ENCODE measurements at regions not wholly inside any gene's neighbourhood (a gene's known extent, or its start where the extent isn't known, plus 50 kb on each side); places are given as distances from the start of the nearest gene placed in this dataset.

DNA sequence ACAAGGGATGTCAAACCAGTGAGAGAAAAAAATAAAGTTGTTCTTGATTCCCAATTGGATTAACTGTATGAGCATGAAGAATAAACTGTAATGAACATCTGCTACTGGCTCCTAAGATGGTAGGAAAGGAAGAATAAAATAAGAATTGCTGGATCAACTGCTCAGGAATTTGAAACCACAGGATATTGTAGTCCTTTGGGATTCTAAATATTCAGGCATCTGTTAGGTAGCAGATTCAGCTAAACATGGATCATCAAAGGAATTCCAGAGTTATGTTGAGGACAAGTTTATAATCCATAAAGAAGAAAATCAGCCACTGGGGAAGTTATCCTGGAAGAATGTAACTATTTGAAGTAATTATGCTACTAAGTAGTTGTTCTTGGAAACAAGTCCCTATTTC, 65.8 kb downstream of the ISL1 start:
- DNase-seq (ENCODE audit: low read depth in 4 of 4, low spot score in 2 of 4), result no peak

DNA sequence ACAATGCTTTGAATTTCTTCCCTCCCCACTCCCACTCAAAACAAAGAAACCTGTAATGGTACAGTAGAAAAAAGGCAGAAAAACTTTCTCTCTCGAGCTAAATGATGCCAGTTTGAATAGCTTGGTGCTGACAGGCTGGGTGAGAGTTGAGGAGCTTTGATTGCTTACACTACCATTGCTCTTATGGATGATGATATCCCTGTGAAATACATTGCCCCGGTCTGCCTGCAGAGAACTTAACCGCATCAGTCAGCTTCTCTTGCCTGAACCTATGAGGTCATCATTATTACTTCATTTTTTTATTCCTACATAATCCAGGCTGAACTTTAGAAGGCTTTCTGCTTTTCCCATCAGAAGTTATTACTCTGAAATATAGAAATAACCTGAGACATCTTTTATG, 69.3 kb downstream of the ISL1 start:
- no peak for DNase-seq (ENCODE audit: low read depth in 4 of 4, low spot score in 2 of 4)

DNA sequence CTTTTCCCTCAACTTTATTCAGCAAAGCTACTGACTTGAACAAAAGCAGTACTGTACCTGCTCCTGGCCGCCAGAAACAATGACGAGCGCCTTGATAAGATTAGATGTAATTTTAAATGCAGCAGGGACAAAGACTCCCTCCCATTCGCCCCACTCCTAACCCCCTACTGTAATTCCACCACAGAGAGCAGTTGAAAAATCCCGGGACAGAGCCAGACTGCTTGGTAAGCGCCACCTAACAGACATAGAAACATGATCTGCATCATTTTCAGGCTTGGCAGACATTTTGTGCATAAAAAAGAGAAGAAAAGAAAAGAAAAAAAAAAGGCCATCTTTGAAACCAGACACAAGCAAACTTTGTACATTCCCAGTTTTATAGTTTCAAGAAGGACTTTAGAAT, 81.9 kb downstream of the ISL1 start:
- peak in 1 of 4 donors; percentile 19 for DNase-seq (ENCODE audit: low read depth in 4 of 4, low spot score in 2 of 4)

DNA sequence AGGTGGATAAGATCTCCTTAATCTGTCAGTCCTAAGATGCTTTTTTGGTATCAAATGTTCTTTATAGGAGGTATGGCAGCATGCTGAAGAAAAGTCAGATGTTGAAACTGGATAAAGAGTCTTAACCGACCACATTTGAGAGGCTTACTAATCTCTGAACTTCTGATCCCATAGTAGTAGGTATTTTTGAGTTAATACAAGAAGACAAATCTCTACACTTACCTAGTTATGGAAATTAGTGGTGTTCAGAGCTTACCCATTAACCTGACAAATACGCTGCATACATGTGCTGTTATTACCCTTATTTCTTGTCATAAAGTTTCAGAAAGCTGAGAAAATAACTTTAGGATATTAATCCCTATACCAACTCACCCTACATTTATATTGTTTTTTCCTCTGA, 83.0 kb downstream of the ISL1 start:
- no peak for DNase-seq (ENCODE audit: low read depth in 4 of 4, low spot score in 2 of 4)

DNA sequence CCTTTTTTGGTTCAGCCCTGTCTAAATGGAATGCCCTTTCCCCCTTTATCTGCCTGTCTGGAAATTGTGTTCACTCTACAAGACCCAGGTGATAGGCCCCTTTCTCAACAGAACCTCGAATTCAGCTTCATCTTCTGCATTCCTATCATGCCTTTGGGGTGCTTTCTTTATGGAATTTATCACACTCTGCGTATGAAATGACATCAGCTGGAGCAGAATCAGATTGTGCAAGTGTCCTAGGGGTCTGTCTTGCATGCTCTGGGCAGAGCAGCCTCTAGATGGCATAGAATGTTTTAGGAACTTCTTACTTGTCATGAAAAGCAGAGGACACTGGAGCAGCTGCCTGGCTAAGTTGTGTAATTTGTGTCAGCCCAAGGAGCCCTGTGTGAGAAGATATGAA, 84.9 kb downstream of the ISL1 start:
- no peak for DNase-seq (ENCODE audit: low read depth in 4 of 4, low spot score in 2 of 4)

DNA sequence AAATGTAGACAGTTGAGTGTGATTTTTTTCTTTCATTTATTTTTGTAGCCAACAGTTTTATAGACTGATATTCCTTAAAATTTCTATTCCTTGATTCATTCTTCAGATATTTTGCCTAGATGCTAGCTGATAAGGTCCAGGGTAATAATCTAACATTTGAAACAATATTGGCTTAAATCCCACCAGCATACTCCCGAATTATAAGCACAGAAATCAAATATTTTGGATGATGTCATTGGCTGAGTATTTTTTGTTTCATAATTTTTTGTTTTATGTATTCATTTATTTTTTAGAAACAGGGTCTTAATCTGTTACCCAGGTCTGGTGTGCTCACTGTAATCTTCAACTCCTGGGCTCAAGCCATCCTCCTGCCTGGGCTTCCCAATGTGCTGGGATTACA, 88.4 kb downstream of the ISL1 start:
- DNase-seq (ENCODE audit: low read depth in 4 of 4, low spot score in 2 of 4), result no peak

DNA sequence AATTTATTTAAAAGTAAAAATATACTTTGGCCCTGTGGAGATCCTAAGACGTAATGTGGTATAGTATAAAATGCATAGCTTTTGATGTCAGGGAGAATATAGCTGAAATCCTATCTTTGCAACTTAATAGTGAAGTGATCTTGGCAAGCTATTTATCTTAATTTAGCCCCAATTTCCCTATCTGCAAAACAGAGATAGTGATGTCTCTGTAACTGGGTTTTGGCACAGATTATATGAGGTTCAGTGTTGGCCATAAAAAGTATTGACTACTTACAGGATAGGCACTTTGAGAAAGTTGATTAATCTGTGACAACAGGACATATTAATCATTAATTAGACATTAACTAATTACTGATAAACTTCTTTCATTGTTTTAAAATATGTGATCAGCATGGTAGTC, 89.2 kb downstream of the ISL1 start:
- DNase-seq (ENCODE audit: low read depth in 4 of 4, low spot score in 2 of 4), result no peak

DNA sequence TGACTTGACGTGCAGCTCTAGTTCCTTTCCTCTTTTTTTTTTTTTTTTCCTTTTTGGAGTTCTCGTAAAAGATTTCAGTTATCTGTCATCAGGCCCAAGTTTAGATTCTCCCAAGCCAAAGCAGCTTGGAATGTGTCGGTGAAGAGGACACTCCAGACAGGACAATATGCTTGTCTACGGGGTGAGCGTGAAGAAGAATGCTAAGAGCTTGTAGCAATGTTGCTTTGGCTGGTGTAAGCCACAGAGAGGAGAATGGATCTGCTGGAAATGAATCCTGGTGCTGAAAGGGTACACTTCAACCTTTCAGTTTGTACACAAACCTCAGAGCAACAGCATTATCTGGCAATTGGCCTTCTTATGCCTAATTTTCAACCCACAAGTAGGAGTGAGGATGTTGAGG, 92.4 kb downstream of the ISL1 start:
- DNase-seq (ENCODE audit: low read depth in 4 of 4, low spot score in 2 of 4), result no peak

DNA sequence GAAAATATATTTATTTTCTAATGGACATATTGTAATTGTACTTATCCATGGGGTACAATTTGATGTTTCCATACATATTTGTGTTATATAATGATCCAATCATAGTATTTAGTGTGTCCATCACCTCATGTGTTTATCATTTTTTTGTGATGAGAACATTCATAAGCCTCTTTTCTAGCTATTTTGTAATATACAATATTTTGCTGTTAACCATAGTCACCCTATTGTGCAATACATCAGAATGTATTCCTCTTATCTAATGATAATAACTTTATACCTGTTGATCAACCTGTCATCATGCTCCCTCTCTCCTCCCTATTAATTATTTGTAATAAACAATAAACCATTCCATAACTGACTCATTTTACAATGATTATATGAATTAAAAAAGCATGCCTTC, 93.2 kb downstream of the ISL1 start:
- DNase-seq (ENCODE audit: low read depth in 4 of 4, low spot score in 2 of 4), result no peak

DNA sequence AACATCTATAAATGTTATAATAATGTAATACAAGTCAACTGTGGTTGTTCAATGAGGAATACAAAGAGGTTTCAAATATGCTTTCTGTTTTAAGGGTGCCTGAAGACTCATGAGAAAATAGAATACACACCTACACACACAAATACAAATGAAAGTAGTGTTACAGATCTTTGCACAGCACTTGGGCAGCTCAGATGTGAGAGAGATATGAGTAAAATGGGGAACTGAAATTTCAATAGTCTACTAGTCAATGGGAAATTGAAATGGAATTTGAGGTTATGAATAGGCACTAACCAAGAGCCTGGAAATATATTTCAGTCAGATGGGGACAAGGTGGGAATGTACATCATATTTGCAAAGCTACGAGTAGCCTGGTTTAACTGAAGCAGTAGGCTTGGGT, 96.6 kb downstream of the ISL1 start:
- DNase-seq (ENCODE audit: low read depth in 4 of 4, low spot score in 2 of 4), result no peak

DNA sequence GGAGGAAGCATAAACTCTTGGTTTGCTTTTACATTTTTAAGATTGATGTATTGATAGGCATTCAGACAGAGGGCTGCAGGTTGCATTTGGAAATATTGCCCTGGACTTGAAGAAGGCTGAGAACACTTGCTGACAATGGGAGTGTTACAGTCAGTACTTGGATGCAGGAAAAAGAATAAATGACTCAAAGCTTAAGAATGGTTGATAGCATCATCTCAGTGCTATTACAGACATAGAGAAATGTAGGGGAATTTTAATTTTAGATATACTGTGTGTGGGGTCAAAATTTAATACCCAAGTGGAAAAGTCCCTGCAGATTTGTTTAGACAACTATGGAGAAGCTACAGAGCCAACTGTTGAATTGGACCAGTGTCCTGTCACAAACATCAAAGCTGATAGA, 101.1 kb downstream of the ISL1 start:
- DNase-seq (ENCODE audit: low read depth in 4 of 4, low spot score in 2 of 4), result no peak

DNA sequence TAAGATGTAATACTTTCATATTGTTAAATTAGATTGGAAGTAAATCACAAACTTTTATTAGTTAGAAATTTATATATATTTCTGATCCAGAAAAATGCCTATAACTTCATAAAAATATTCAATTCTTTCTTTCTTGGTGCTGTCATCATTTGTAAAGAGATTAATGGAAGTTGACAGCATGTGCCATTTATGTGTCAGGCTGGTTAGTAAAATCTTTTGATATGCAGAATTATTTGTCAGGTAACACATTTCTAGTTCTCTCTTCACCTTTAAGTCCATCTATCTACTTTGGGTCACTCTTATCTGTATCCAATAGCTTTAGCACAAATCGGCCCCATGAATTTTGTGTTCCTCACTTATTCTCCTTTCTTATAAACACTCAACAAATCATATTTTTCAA, 102.9 kb downstream of the ISL1 start:
- no peak for DNase-seq (ENCODE audit: low read depth in 4 of 4, low spot score in 2 of 4)

DNA sequence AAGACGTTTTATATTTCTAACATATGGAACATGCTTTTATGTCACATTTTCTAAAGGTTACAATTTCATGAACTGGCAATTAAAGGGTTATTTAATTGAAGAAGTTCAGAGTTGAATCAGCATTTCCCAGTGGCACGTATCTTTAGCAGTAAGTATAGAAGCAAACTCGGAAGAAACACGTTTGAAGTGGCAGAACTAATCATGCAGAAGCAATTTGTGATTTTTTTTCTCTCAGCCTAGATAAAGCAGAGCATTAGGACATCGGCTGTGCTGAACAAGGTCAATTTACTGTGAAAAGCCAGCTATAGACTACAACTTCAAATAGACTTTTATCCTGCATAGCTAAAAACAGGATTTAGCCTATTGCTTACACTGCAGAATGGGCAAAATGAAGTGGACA, 104.7 kb downstream of the ISL1 start:
- no peak for DNase-seq (ENCODE audit: low read depth in 4 of 4, low spot score in 2 of 4)

DNA sequence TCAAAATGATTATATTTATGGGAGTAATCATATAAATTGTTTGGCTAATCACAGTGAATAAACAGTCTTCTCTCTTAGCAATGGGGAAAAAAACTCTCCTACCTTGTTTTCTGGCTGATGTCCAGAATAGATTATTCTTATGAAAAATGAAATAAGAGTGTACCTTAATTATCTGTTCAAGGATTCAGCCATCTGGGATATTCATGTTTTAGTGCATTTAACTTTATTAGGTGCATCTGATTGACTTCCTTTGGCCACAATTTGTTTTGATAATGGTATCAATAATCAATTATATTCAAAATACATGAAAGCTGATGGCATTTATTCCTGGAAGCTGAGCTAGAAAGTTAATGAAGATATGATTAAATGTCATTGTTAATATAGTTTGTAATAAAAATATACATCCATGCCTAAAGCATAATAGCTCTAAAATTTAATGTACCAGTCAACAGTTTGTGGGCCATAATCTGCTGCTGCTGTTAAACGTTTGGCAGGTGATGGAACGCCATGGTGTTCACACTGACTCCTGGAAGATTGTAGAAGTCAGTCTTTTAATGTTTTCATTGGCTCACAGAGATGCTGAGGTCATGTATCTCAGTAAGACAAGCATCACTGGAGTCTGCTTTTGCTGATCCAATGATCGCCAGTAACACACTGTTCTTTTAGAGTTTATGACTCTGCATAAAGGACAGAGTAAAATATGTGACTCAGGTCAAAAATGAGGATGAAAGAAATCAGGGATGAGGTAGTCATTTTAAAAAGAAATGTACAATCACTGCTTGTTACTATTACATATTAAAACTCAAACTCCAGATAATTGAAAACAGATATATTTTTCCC, 105.8 kb downstream of the ISL1 start:
- no peak for DNase-seq (ENCODE audit: low read depth in 4 of 4, low spot score in 2 of 4)

DNA sequence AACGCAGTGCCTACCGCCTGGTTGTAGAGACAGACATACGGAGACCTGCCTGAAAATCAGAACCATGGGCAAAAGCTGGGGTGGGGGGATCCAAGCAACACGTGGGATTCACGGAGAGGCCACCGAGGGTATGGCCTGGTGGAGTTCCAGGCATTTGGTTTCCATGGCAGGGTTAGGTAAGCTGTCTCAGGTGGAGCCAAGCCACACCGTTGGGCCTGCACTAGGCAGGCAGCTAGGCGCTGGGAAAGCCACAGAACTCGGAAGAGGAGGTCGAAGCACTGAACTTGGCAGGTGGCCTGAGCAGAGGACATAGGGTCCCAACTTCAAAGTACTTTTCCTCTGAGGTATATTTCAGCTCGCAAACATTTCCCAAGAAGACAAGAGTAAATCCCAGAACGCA, 111.6 kb downstream of the ISL1 start:
- DNase-seq (ENCODE audit: low read depth in 4 of 4, low spot score in 2 of 4), result no peak

DNA sequence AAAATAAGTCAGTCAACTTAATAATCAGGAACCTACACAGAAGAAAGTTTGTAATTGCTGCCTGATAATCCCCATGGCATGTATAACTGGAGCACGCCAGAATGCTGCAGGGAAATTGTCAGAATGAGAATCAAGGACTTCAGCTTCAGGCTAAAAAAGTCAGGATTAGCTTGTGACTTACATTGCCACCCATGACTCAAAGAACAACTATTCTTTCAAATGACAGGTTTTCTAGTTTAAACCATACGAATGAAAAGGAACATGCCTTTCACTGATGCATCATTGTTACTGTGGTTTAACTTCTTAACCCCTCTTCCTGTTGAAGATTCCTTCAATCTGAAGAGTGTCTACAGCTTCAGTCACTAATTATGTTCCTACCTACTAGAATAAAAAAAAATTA, 112.4 kb downstream of the ISL1 start:
- DNase-seq (ENCODE audit: low read depth in 4 of 4, low spot score in 2 of 4), result no peak

DNA sequence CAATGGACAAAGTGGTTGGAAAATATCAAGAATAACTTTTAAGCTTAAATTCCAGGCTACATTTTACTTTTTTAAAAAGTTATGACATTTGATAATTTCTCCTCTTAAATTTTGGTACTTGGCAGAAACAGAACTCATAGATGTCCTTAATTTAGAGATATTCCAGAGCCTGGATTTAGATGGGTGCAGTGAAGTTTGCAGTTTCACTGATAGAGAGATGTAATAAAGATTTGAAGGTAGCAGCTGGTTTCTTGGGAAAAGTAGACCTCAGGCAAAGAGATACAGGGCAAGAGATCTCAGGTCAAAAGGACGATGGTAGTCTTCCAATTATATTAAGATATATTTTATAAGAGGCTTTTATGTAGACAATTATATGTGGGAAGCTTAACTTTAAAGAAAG, 134.6 kb downstream of the ISL1 start:
- no peak for DNase-seq (ENCODE audit: low read depth in 4 of 4, low spot score in 2 of 4)

DNA sequence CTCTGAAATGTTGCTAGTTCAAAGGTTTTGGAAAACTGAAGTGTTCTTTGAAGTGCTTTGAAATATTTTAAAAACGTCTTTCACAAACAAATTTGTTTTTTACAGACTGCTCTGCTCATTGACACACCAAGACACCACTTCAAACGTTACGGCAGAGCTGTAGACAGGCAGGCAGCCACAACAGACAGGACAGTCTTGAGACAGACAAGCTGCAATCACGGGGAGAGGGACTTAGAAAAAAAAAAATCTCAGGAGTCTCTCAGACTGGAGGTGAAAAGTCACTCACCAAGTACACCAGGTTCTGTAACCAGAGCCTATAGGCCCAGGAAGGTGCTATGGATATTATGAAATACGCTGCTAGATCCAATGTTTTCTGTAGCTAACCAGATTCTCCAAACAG, 135.4 kb downstream of the ISL1 start:
- DNase-seq (ENCODE audit: low read depth in 4 of 4, low spot score in 2 of 4), result no peak

DNA sequence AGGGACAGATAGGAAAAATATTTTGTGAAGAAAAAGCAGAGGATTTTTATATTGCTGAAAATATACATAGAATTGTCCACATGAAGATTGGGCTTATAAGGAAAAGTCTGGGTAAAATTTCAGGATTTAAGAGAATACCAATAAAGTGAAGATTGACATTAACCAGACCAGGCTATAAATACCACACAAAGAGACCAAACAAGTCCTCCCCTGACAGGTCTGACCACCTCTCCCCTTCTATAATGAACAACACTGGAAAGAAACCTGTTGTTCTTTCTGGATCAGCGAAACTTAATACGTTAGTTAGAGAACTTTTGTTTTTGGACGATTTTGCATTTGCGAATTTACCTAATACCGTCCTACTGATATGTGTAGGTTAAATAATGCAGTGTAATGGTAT, 138.3 kb downstream of the ISL1 start:
- DNase-seq (ENCODE audit: low read depth in 4 of 4, low spot score in 2 of 4), result no peak

DNA sequence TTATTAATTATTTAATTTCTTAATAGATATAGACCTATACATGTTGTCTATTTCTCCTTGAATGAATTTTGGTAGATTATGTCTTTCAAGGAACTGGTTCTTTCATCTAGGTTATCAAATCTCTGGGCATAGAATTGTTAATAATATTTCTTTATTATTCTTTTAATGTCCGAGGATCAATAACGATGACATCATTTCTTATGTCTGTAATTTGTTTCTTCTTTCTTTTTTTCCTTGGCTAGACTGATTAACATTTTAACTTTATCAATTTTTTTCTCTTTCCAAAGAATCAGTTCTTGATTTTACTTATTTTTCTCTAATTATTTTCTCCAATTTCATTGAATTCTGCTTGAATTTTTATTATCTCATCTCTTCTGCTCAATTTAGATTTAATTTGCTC, 156.0 kb downstream of the ISL1 start:
- no peak for DNase-seq (ENCODE audit: low read depth in 4 of 4, low spot score in 2 of 4)

DNA sequence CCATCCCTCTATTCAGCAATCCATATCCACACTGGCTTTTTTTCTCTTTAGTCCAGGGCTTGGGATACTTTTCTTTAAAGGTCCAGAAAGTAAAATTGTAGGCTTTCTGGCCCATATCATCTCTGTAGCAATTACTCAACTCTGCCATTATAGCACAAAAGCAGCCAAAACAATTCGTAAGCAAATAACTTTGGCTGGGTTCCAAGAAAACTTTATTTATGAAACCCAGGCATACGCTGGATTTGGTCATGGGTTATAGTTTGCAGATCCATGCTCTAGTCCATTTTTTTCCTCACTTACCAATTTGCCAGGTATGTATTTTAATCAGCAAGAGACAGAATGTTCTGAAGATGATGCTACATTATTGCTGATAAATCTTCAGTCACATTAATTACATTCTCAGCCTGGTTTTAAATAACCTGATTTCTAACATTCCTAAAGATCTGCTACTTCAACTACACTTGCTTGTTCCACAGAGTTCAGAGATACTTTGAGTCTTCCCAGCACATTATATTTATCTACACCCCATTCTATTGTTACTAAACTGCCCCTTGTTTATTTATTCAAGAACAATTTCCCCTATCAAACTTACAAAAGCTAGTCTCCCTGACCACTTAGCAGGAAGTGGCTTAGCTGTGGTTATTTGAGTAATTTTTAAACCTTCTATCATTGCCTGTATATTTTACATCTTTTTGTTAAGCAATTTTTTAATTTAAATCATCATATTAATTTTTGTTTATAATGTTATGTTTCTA, 161.0 kb downstream of the ISL1 start:
- DNase-seq (ENCODE audit: low read depth in 4 of 4, low spot score in 2 of 4), result no peak

DNA sequence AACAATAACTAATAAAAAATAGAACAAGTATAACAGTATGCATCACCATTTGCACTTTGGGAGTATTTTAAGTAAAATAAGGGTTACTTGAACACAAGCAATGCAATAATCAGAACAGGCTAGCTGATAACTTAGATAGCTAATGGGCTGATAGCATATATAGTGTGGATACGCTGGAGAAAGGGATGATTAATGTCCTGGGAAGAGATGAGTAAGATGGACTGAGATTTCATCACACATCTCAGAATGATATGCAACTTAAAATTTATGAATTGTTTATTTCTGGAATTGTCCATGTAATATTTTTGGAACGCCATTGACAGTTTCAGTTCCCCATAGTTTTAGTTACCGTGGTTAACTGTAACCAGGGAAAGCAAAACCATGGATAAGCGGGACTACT, 173.6 kb downstream of the ISL1 start:
- DNase-seq (ENCODE audit: low read depth in 4 of 4, low spot score in 2 of 4), result no peak
